ENCODE measurements at regions not wholly inside any gene's neighbourhood (a gene's known extent, or its start where the extent isn't known, plus 50 kb on each side); places are given as distances from the start of the nearest gene placed in this dataset.

- TF ChIP-seq CTCF (IDR thresholded peaks at IDR 0.05) = no peak
- no peak for TF ChIP-seq POLR2A (IDR thresholded peaks at IDR 0.05)
These were observed 85.2 kb upstream of the HMCN1 start for GRCh38 chr1:185648858-185649589.
